Breast epithelium (tissue), 3 donors: ENCODE measurements at regions not wholly inside any gene's neighbourhood (a gene's known extent, or its start where the extent isn't known, plus 50 kb on each side); places are given as distances from the start of the nearest gene placed in this dataset.

ENCODE experiments used
- POLR2AphosphoS5 ChIP-seq, 3 donors: sonication (generic); formaldehyde crosslinking; IDR thresholded peaks; one replicate each; pipeline ENCODE4 v1.6.1; 2017; ENCODE audit warnings: antibody characterized with exemption in 3 of 3
- TF ChIP-seq, protein P1 (sequence below), 3 donors: fragments of 450-650 bp; IDR thresholded peaks; one replicate each; pipeline ENCODE4 v1.5.1; 2016 to 2017; ENCODE audit warnings: antibody characterized with exemption in 3 of 3, mild to moderate bottlenecking in 3 of 3, moderate library complexity in 3 of 3

- TF ChIP-seq, protein P1, sequence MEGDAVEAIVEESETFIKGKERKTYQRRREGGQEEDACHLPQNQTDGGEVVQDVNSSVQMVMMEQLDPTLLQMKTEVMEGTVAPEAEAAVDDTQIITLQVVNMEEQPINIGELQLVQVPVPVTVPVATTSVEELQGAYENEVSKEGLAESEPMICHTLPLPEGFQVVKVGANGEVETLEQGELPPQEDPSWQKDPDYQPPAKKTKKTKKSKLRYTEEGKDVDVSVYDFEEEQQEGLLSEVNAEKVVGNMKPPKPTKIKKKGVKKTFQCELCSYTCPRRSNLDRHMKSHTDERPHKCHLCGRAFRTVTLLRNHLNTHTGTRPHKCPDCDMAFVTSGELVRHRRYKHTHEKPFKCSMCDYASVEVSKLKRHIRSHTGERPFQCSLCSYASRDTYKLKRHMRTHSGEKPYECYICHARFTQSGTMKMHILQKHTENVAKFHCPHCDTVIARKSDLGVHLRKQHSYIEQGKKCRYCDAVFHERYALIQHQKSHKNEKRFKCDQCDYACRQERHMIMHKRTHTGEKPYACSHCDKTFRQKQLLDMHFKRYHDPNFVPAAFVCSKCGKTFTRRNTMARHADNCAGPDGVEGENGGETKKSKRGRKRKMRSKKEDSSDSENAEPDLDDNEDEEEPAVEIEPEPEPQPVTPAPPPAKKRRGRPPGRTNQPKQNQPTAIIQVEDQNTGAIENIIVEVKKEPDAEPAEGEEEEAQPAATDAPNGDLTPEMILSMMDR (IDR thresholded peaks at IDR 0.05), result no peak
- no peak for TF ChIP-seq POLR2AphosphoS5 (IDR thresholded peaks at IDR 0.05)
These were observed 53.2 kb upstream of the MACC1 start for GRCh38 chr7:20270371-20270770.
